Liver (tissue), 8 donors: ENCODE measurements at regions not wholly inside any gene's neighbourhood (a gene's known extent, or its start where the extent isn't known, plus 50 kb on each side); places are given as distances from the start of the nearest gene placed in this dataset.

ENCODE experiments used
- DNase-seq: peaks from one replicate; pipeline ENCODE4 v3.0.0-alpha.2; 2017; ENCODE audit warnings: low spot score
- H3K27ac ChIP-seq, 2 donors: one replicate each; pipeline ENCODE4 v1.7.0; 2013; ENCODE audit warnings: inconsistent platforms in 2 of 2, low read length in 2 of 2, control low read depth in 1 of 2, low read depth in 1 of 2, mild to moderate bottlenecking in 1 of 2
- H3K27me3 ChIP-seq, 4 donors: one replicate each; pipeline versions ENCODE4 v1.6.1 to v1.7.0; 2013; ENCODE audit warnings: low read length in 3 of 4, inconsistent platforms in 1 of 4, mild to moderate bottlenecking in 1 of 4, moderate library complexity in 1 of 4; ENCODE audit not compliant: control insufficient read depth in 4 of 4, insufficient read depth in 4 of 4
- H3K36me3 ChIP-seq, 4 donors: one replicate each; pipeline versions ENCODE4 v1.6.1 to v1.7.0; 2013; ENCODE audit warnings: low read length in 3 of 4, mild to moderate bottlenecking in 3 of 4, low read depth in 1 of 4, moderate library complexity in 1 of 4; ENCODE audit not compliant: control insufficient read depth in 4 of 4, insufficient read depth in 3 of 4
- H3K4me1 ChIP-seq, 4 donors: one replicate each; pipeline versions ENCODE4 v1.6.1 to v1.7.0; 2013; ENCODE audit warnings: low read length in 3 of 4, mild to moderate bottlenecking in 3 of 4, moderate library complexity in 1 of 4; ENCODE audit not compliant: control insufficient read depth in 4 of 4, insufficient read depth in 4 of 4
- H3K4me3 ChIP-seq, 3 donors: one replicate each; pipeline versions ENCODE4 v1.6.1 to v1.7.0; 2013; ENCODE audit warnings: low read length in 3 of 3, control low read depth in 1 of 3, low read depth in 1 of 3, mild to moderate bottlenecking in 1 of 3
- H3K9ac ChIP-seq, 2 donors: one replicate each; pipeline ENCODE4 v1.7.0; 2013; ENCODE audit warnings: low read length in 2 of 2, mild to moderate bottlenecking in 2 of 2, moderate library complexity in 2 of 2, control low read depth in 1 of 2, low read depth in 1 of 2
- H3K9me3 ChIP-seq, 4 donors: one replicate each; pipeline versions ENCODE4 v1.6.1 to v1.7.0; 2013; ENCODE audit warnings: low read length in 3 of 4; ENCODE audit not compliant: control insufficient read depth in 4 of 4
- FOXA1 ChIP-seq: IDR thresholded peaks from 2 replicates; pipeline ENCODE4 v1.6.1; 2016; ENCODE audit warnings: antibody characterized with exemption
- FOXA2 ChIP-seq: IDR thresholded peaks from 2 replicates; pipeline ENCODE4 v1.6.1; 2016; ENCODE audit warnings: antibody characterized with exemption
- HNF4A ChIP-seq, 2 donors: conservative IDR thresholded peaks; 2 replicates each; pipeline ENCODE4 v1.6.1; 2016; ENCODE audit warnings: antibody characterized with exemption in 2 of 2, mild to moderate bottlenecking in 2 of 2
- HNF4G ChIP-seq: IDR thresholded peaks from 2 replicates; pipeline ENCODE4 v1.6.1; 2016; ENCODE audit warnings: antibody characterized with exemption
- JUND ChIP-seq, 2 donors: IDR thresholded peaks; 2 replicates each; pipeline ENCODE4 v1.6.1; 2016; ENCODE audit warnings: antibody characterized with exemption in 2 of 2
- NR2F2 ChIP-seq: IDR thresholded peaks from 2 replicates; pipeline ENCODE4 v1.6.1; 2016; ENCODE audit warnings: antibody characterized with exemption
- RXRA ChIP-seq, 2 donors: IDR thresholded peaks; 2 replicates each; pipeline ENCODE4 v1.6.1; 2017 to 2018; ENCODE audit warnings: antibody characterized with exemption in 2 of 2, mild to moderate bottlenecking in 1 of 2
- TAF1 ChIP-seq: conservative IDR thresholded peaks from 2 replicates; pipeline ENCODE4 v1.6.1; 2016; ENCODE audit warnings: antibody characterized with exemption, mild to moderate bottlenecking
- YY1 ChIP-seq: IDR thresholded peaks from 2 replicates; pipeline ENCODE4 v1.6.1; 2016; ENCODE audit warnings: antibody characterized with exemption, mild to moderate bottlenecking
- WGBS: extraction: QIAGEN DNeasy Blood & Tissue Kit; methylation state at CpG from one replicate; pipeline ENCODE4 v1.1.7; 2013; 5-methylcytosine and 5-hydroxymethylcytosine counted together
- TF ChIP-seq, protein P1 (sequence below): IDR thresholded peaks from 2 replicates; pipeline ENCODE4 v1.6.1; 2016; ENCODE audit warnings: antibody characterized with exemption
- TF ChIP-seq, protein P2 (sequence below): fragments of 150-350 bp; IDR thresholded peaks from 2 replicates; pipeline ENCODE4 v1.5.1; 2017; ENCODE audit warnings: improper control_type of control experiment, low read depth, low read length; ENCODE audit not compliant: missing input control
- TF ChIP-seq, protein P3 (sequence below): IDR thresholded peaks from 2 replicates; pipeline ENCODE4 v1.6.1; 2016; ENCODE audit warnings: antibody characterized with exemption
- donor health status: healthy.
- donor health status: healthy.
- donor health status: healthy.
- donor health status: healthy.
- donor health status: healthy.

DNA sequence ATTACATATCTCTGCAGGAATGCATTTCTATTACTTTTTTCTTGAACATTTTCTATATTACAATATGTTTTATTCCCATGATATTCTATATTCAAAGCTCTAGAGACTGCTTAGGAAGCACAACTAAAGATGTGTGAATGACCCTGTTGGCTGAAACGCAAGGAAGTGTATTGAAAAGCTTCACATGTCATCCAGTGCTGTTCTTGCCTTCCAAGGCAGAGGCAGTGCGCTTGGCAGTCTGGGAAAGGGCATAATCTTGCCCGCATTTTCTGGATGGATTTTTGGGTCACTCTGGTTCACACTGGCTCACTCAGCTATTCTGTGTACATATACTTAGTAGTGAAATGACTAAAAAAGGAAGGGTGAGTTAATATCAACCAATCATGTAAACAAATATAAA, 262.4 kb downstream of the PTPRC start:
- Histone ChIP-seq H3K9ac (no peak overlapping the region), H3K27ac (no peak overlapping the region), H3K9me3 (no peaks in the 10 kb centered on the region), H3K4me3 (no peak overlapping the region), H3K36me3 (no peaks in the 10 kb centered on the region), H3K27me3 (no peaks in the 10 kb centered on the region), H3K4me1 (no peaks in the 10 kb centered on the region)
- 85% methylated on average over 3 of the region's 3 CpGs for WGBS
- TF ChIP-seq TAF1 (no peak), NR2F2 (no peak), FOXA1 (no peak), HNF4A (conservative IDR thresholded peaks at IDR 0.05) (no peak)
- TF ChIP-seq, protein P1, sequence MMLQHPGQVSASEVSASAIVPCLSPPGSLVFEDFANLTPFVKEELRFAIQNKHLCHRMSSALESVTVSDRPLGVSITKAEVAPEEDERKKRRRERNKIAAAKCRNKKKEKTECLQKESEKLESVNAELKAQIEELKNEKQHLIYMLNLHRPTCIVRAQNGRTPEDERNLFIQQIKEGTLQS, result no peak
- no peak for DNase-seq

DNA sequence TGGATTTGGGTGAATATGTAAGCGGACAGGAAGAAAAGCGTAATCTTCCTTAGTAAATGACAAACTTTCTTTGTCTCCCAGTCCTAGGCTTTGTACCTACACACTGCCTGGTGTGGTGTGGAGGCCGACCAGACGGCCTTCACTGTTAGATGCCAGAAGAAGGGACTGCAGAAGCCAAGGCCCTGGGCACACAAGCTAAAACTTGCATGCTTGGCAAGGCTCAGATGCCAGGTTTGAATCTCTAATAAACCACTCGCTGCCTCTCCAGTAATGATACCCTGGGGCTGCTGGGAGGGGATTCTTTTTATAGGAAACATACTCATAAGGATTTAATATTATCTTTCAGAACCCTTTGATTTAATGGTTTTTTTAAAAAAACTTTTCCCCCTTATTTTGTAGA, 263.8 kb downstream of the PTPRC start:
- no peak overlapping the region for H3K9ac ChIP-seq
- H3K27me3 ChIP-seq, result peaks cover 0 to 2% (median 0%) of the 10 kb centered on the region in 4 donors
- no peaks in the 10 kb centered on the region for H3K4me1 ChIP-seq
- H3K9me3 ChIP-seq, result no peaks in the 10 kb centered on the region
- no peak overlapping the region for H3K4me3 ChIP-seq
- H3K27ac ChIP-seq, result no peak overlapping the region
- DNase-seq, result no peak
- TF ChIP-seq JUND (IDR thresholded peaks at IDR 0.05) (no peak), FOXA2 (no peak), HNF4A (conservative IDR thresholded peaks at IDR 0.05) (no peak), TAF1 (no peak)
- TF ChIP-seq, protein P1, result no peak
- TF ChIP-seq, protein P2, sequence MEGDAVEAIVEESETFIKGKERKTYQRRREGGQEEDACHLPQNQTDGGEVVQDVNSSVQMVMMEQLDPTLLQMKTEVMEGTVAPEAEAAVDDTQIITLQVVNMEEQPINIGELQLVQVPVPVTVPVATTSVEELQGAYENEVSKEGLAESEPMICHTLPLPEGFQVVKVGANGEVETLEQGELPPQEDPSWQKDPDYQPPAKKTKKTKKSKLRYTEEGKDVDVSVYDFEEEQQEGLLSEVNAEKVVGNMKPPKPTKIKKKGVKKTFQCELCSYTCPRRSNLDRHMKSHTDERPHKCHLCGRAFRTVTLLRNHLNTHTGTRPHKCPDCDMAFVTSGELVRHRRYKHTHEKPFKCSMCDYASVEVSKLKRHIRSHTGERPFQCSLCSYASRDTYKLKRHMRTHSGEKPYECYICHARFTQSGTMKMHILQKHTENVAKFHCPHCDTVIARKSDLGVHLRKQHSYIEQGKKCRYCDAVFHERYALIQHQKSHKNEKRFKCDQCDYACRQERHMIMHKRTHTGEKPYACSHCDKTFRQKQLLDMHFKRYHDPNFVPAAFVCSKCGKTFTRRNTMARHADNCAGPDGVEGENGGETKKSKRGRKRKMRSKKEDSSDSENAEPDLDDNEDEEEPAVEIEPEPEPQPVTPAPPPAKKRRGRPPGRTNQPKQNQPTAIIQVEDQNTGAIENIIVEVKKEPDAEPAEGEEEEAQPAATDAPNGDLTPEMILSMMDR, result no peak
- H3K36me3 ChIP-seq, result no peaks in the 10 kb centered on the region
- 91% methylated on average over 5 of the region's 5 CpGs for WGBS

DNA sequence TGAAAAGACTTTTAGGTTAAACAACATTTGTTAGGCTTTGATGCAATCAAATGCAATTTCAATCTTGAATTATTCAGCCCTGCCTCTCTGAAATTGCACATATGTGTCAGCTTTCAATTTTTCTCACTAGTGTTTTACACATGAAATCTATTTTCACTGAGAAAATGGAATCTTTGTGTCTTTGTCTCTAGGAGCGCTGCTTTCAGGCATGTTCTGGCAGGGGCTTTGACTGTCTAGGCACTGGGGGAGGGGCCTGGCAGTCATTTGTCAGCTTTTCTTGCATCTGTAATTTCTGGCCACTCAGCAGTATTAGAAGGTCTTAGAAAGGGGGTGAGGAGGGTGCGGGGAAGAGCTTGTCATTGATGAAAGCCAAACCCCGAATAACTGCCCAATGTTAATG, 264.4 kb downstream of the PTPRC start:
- no peak for DNase-seq
- Histone ChIP-seq H3K4me3 (no peak overlapping the region), H3K9ac (no peak overlapping the region), H3K4me1 (no peaks in the 10 kb centered on the region), H3K36me3 (no peaks in the 10 kb centered on the region), H3K9me3 (no peaks in the 10 kb centered on the region), H3K27me3 (peaks cover 0 to 2% (median 0%) of the 10 kb centered on the region in 4 donors), H3K27ac (no peak overlapping the region)
- 77% methylated on average over 3 of the region's 3 CpGs for WGBS
- TF ChIP-seq JUND (IDR thresholded peaks at IDR 0.05) (no peak), YY1 (no peak), RXRA (IDR thresholded peaks at IDR 0.05) (no peak), HNF4G (no peak)
- TF ChIP-seq, protein P3, sequence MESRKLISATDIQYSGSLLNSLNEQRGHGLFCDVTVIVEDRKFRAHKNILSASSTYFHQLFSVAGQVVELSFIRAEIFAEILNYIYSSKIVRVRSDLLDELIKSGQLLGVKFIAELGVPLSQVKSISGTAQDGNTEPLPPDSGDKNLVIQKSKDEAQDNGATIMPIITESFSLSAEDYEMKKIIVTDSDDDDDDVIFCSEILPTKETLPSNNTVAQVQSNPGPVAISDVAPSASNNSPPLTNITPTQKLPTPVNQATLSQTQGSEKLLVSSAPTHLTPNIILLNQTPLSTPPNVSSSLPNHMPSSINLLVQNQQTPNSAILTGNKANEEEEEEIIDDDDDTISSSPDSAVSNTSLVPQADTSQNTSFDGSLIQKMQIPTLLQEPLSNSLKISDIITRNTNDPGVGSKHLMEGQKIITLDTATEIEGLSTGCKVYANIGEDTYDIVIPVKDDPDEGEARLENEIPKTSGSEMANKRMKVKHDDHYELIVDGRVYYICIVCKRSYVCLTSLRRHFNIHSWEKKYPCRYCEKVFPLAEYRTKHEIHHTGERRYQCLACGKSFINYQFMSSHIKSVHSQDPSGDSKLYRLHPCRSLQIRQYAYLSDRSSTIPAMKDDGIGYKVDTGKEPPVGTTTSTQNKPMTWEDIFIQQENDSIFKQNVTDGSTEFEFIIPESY, result no peak
- TF ChIP-seq, protein P1, result no peak
